ENCODE measurements at regions not wholly inside any gene's neighbourhood (a gene's known extent, or its start where the extent isn't known, plus 50 kb on each side); places are given as distances from the start of the nearest gene placed in this dataset.

GRCh38 chr4:174086829-174087799, 196.4 kb downstream of the FBXO8 start:
- Histone ChIP-seq H3K27me3 (ENCODE audit: control insufficient read depth in 1 of 2, insufficient read depth in 2 of 2, low read length in 2 of 2) (no peaks in the 10 kb centered on the region), H3K27ac (ENCODE audit: low read depth, low read length) (no peak overlapping the region), H3K9me3 (ENCODE audit: control insufficient read depth in 1 of 2, low read length in 2 of 2) (no peaks in the 10 kb centered on the region), H3K4me3 (ENCODE audit: low read depth in 1 of 2, low read length in 2 of 2) (no peak overlapping the region), H3K4me1 (ENCODE audit: control insufficient read depth in 1 of 2, insufficient read depth in 2 of 2, low read length in 2 of 2) (no peaks in the 10 kb centered on the region), H3K36me3 (ENCODE audit: control insufficient read depth in 1 of 2, insufficient read depth in 2 of 2, low read length in 2 of 2) (no peaks in the 10 kb centered on the region), H3K9ac (ENCODE audit: low read depth in 1 of 2, low read length in 2 of 2) (no peak overlapping the region)

GRCh38 chr4:174084981-174085380, 198.5 kb downstream of the FBXO8 start:
- no peak overlapping the region for H3K27ac ChIP-seq (ENCODE audit: low read depth, low read length)

GRCh38 chr4:174084542-174084941, 198.9 kb downstream of the FBXO8 start:
- no peak overlapping the region for H3K27ac ChIP-seq (ENCODE audit: low read depth, low read length)
- no peaks in the 10 kb centered on the region for H3K27me3 ChIP-seq (ENCODE audit: control insufficient read depth in 1 of 2, insufficient read depth in 2 of 2, low read length in 2 of 2)
- no peaks in the 10 kb centered on the region for H3K36me3 ChIP-seq (ENCODE audit: control insufficient read depth in 1 of 2, insufficient read depth in 2 of 2, low read length in 2 of 2)
- H3K9ac ChIP-seq (ENCODE audit: low read depth in 1 of 2, low read length in 2 of 2), result no peak overlapping the region
- H3K4me3 ChIP-seq (ENCODE audit: low read depth in 1 of 2, low read length in 2 of 2), result no peak overlapping the region
- no peaks in the 10 kb centered on the region for H3K4me1 ChIP-seq (ENCODE audit: control insufficient read depth in 1 of 2, insufficient read depth in 2 of 2, low read length in 2 of 2)
- H3K9me3 ChIP-seq (ENCODE audit: control insufficient read depth in 1 of 2, low read length in 2 of 2), result no peaks in the 10 kb centered on the region

More at GRCh38 chr4:174084981-174085380, 198.5 kb downstream of the FBXO8 start:
- H3K9ac ChIP-seq (ENCODE audit: low read depth in 1 of 2, low read length in 2 of 2), result no peak overlapping the region
- H3K36me3 ChIP-seq (ENCODE audit: control insufficient read depth in 1 of 2, insufficient read depth in 2 of 2, low read length in 2 of 2), result no peaks in the 10 kb centered on the region
- H3K9me3 ChIP-seq (ENCODE audit: control insufficient read depth in 1 of 2, low read length in 2 of 2), result no peaks in the 10 kb centered on the region
- H3K27me3 ChIP-seq (ENCODE audit: control insufficient read depth in 1 of 2, insufficient read depth in 2 of 2, low read length in 2 of 2), result no peaks in the 10 kb centered on the region
- H3K4me3 ChIP-seq (ENCODE audit: low read depth in 1 of 2, low read length in 2 of 2), result no peak overlapping the region
- H3K4me1 ChIP-seq (ENCODE audit: control insufficient read depth in 1 of 2, insufficient read depth in 2 of 2, low read length in 2 of 2), result no peaks in the 10 kb centered on the region

DNA sequence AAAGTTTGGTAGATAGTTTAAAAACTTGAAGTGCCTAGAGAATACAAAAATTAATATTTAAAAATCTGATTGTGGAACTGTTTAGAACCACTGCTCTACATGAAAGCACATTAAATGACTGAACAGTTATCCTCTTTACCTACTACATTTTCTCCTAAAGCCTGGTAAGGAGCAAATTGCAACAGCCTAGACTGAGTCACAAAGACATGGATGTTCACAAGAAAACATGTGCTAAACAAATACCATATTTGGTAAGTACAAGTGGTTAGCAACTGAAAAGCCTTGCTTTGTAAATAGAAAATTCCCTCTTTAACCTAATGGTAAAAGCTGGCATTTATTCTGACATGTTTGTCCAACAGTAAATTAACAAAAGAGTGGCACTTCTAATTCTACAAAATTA, 203.1 kb downstream of the FBXO8 start:
- Histone ChIP-seq H3K36me3 (ENCODE audit: control insufficient read depth in 1 of 2, insufficient read depth in 2 of 2, low read length in 2 of 2) (no peaks in the 10 kb centered on the region), H3K9ac (ENCODE audit: low read depth in 1 of 2, low read length in 2 of 2) (no peak overlapping the region), H3K4me1 (ENCODE audit: control insufficient read depth in 1 of 2, insufficient read depth in 2 of 2, low read length in 2 of 2) (no peaks in the 10 kb centered on the region), H3K9me3 (ENCODE audit: control insufficient read depth in 1 of 2, low read length in 2 of 2) (no peaks in the 10 kb centered on the region), H3K4me3 (ENCODE audit: low read depth in 1 of 2, low read length in 2 of 2) (no peak overlapping the region), H3K27me3 (ENCODE audit: control insufficient read depth in 1 of 2, insufficient read depth in 2 of 2, low read length in 2 of 2) (no peaks in the 10 kb centered on the region), H3K27ac (ENCODE audit: low read depth, low read length) (no peak overlapping the region)

DNA sequence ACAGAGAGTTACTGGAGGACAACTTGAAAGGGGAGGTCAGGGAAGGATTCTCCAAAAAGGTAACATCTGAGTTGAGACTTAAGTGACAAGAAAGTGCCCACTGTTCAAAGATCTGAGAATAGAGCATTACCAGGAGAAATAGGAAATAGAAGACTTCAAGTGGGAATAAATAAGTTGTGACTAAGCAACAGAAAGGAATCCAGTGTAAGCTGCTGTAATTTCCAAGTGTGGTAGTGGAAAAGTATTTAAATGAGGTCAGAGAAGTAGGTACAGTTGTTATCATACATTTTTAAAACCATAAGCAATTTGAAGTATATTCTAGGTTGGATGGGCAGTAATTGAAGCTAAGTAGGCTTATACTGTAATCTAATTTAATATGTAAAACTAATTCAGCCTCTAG, 211.9 kb downstream of the FBXO8 start:
- H3K4me1 ChIP-seq (ENCODE audit: control insufficient read depth in 1 of 2, insufficient read depth in 2 of 2, low read length in 2 of 2), result no peaks in the 10 kb centered on the region
- H3K9ac ChIP-seq (ENCODE audit: low read depth in 1 of 2, low read length in 2 of 2), result no peak overlapping the region
- H3K4me3 ChIP-seq (ENCODE audit: low read depth in 1 of 2, low read length in 2 of 2), result no peak overlapping the region
- H3K27me3 ChIP-seq (ENCODE audit: control insufficient read depth in 1 of 2, insufficient read depth in 2 of 2, low read length in 2 of 2), result no peaks in the 10 kb centered on the region
- no peak overlapping the region for H3K27ac ChIP-seq (ENCODE audit: low read depth, low read length)
- H3K9me3 ChIP-seq (ENCODE audit: control insufficient read depth in 1 of 2, low read length in 2 of 2), result no peaks in the 10 kb centered on the region
- H3K36me3 ChIP-seq (ENCODE audit: control insufficient read depth in 1 of 2, insufficient read depth in 2 of 2, low read length in 2 of 2), result no peaks in the 10 kb centered on the region

GRCh38 chr4:174069848-174070330, 213.6 kb downstream of the FBXO8 start:
- H3K9me3 ChIP-seq (ENCODE audit: control insufficient read depth in 1 of 2, low read length in 2 of 2), result no peaks in the 10 kb centered on the region
- H3K4me1 ChIP-seq (ENCODE audit: control insufficient read depth in 1 of 2, insufficient read depth in 2 of 2, low read length in 2 of 2), result no peaks in the 10 kb centered on the region
- no peak overlapping the region for H3K4me3 ChIP-seq (ENCODE audit: low read depth in 1 of 2, low read length in 2 of 2)
- H3K27ac ChIP-seq (ENCODE audit: low read depth, low read length), result no peak overlapping the region
- no peaks in the 10 kb centered on the region for H3K36me3 ChIP-seq (ENCODE audit: control insufficient read depth in 1 of 2, insufficient read depth in 2 of 2, low read length in 2 of 2)
- H3K27me3 ChIP-seq (ENCODE audit: control insufficient read depth in 1 of 2, insufficient read depth in 2 of 2, low read length in 2 of 2), result no peaks in the 10 kb centered on the region
- H3K9ac ChIP-seq (ENCODE audit: low read depth in 1 of 2, low read length in 2 of 2), result no peak overlapping the region

DNA sequence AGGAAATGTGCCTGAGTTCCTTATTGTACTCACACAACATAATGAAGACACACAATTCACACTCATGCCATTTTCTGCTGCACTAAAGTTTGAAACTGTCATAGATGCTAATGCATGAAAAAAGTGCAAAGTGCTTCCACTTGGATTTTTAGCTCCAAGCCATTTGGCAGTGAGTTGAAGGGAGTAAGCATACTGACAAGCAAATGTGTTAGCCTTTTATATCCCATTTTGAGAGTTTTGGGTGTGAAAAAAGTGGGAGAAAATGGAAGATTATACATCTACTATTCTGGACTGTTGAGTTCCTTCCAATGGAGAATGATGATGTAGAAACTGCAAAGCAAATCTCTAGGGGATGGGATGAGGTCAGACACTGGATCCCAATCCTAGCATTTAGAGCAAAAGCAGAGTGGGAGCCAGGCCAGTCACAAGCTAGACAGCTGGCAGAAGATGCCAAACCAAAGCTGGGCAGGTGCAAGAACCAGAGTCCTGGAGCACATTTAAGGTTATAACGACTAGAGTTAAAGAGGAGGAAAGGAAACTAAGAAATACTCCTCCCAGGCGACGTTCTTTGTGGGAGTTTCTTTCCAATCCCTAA, 216.8 kb downstream of the FBXO8 start:
- no peaks in the 10 kb centered on the region for H3K27me3 ChIP-seq (ENCODE audit: control insufficient read depth in 1 of 2, insufficient read depth in 2 of 2, low read length in 2 of 2)
- no peak overlapping the region for H3K4me3 ChIP-seq (ENCODE audit: low read depth in 1 of 2, low read length in 2 of 2)
- H3K9ac ChIP-seq (ENCODE audit: low read depth in 1 of 2, low read length in 2 of 2), result no peak overlapping the region
- no peaks in the 10 kb centered on the region for H3K36me3 ChIP-seq (ENCODE audit: control insufficient read depth in 1 of 2, insufficient read depth in 2 of 2, low read length in 2 of 2)
- H3K9me3 ChIP-seq (ENCODE audit: control insufficient read depth in 1 of 2, low read length in 2 of 2), result no peaks in the 10 kb centered on the region
- no peaks in the 10 kb centered on the region for H3K4me1 ChIP-seq (ENCODE audit: control insufficient read depth in 1 of 2, insufficient read depth in 2 of 2, low read length in 2 of 2)
- no peak overlapping the region for H3K27ac ChIP-seq (ENCODE audit: low read depth, low read length)

GRCh38 chr4:174062831-174063230, 220.6 kb downstream of the FBXO8 start:
- no peak overlapping the region for H3K9ac ChIP-seq (ENCODE audit: low read depth in 1 of 2, low read length in 2 of 2)
- H3K27ac ChIP-seq (ENCODE audit: low read depth, low read length), result no peak overlapping the region
- H3K36me3 ChIP-seq (ENCODE audit: control insufficient read depth in 1 of 2, insufficient read depth in 2 of 2, low read length in 2 of 2), result no peaks in the 10 kb centered on the region

GRCh38 chr4:174061026-174061425, 222.4 kb downstream of the FBXO8 start:
- H3K9me3 ChIP-seq (ENCODE audit: control insufficient read depth in 1 of 2, low read length in 2 of 2), result no peaks in the 10 kb centered on the region
- no peaks in the 10 kb centered on the region for H3K36me3 ChIP-seq (ENCODE audit: control insufficient read depth in 1 of 2, insufficient read depth in 2 of 2, low read length in 2 of 2)
- H3K4me3 ChIP-seq (ENCODE audit: low read depth in 1 of 2, low read length in 2 of 2), result no peak overlapping the region
- H3K4me1 ChIP-seq (ENCODE audit: control insufficient read depth in 1 of 2, insufficient read depth in 2 of 2, low read length in 2 of 2), result no peaks in the 10 kb centered on the region
- H3K9ac ChIP-seq (ENCODE audit: low read depth in 1 of 2, low read length in 2 of 2), result no peak overlapping the region
- H3K27me3 ChIP-seq (ENCODE audit: control insufficient read depth in 1 of 2, insufficient read depth in 2 of 2, low read length in 2 of 2), result no peaks in the 10 kb centered on the region
- no peak overlapping the region for H3K27ac ChIP-seq (ENCODE audit: low read depth, low read length)

More at GRCh38 chr4:174062831-174063230, 220.6 kb downstream of the FBXO8 start:
- H3K4me1 ChIP-seq (ENCODE audit: control insufficient read depth in 1 of 2, insufficient read depth in 2 of 2, low read length in 2 of 2), result no peaks in the 10 kb centered on the region
- no peaks in the 10 kb centered on the region for H3K9me3 ChIP-seq (ENCODE audit: control insufficient read depth in 1 of 2, low read length in 2 of 2)
- H3K4me3 ChIP-seq (ENCODE audit: low read depth in 1 of 2, low read length in 2 of 2), result no peak overlapping the region
- H3K27me3 ChIP-seq (ENCODE audit: control insufficient read depth in 1 of 2, insufficient read depth in 2 of 2, low read length in 2 of 2), result no peaks in the 10 kb centered on the region

DNA sequence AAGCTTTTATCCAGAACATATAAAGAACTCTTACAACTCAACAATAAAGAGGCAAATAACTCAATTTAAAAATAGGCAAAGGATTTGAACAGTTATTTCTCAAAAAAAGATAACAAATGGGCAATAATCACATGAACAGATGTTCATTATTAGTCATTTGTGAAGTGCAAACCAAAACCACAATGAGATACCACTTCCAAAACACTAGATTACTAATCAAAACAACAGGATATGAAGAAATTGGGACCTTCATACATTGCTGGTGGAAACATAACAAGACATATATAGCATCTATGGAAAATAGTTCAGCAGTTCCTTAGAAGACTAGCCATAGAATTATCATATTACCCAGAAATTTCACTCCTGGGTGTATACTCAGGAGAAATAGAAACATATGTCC, 224.6 kb downstream of the FBXO8 start:
- Histone ChIP-seq H3K4me1 (ENCODE audit: control insufficient read depth in 1 of 2, insufficient read depth in 2 of 2, low read length in 2 of 2) (no peaks in the 10 kb centered on the region), H3K9ac (ENCODE audit: low read depth in 1 of 2, low read length in 2 of 2) (no peak overlapping the region), H3K36me3 (ENCODE audit: control insufficient read depth in 1 of 2, insufficient read depth in 2 of 2, low read length in 2 of 2) (no peaks in the 10 kb centered on the region), H3K4me3 (ENCODE audit: low read depth in 1 of 2, low read length in 2 of 2) (no peak overlapping the region), H3K27me3 (ENCODE audit: control insufficient read depth in 1 of 2, insufficient read depth in 2 of 2, low read length in 2 of 2) (no peaks in the 10 kb centered on the region), H3K9me3 (ENCODE audit: control insufficient read depth in 1 of 2, low read length in 2 of 2) (no peaks in the 10 kb centered on the region), H3K27ac (ENCODE audit: low read depth, low read length) (no peak overlapping the region)

All from duodenal mucosa (tissue), 2 donors.